Panc1 (cell line): ENCODE measurements at regions not wholly inside any gene's neighbourhood (a gene's known extent, or its start where the extent isn't known, plus 50 kb on each side); places are given as distances from the start of the nearest gene placed in this dataset.
"Not testable (repeated sequence)": the region's sequence is repeated elsewhere in the genome, so short reads cannot be mapped to it uniquely, and the experiment has no call there.

Experiments used
- ATAC-seq: fragments of 200-7000 bp; cut with Tn5 transposase; 2 replicates; pipeline ENCODE4 v1.9.1; 2020; ENCODE audit warnings: mild to moderate bottlenecking, moderate library complexity
- BruUV-seq: library from RNA; stranded (reverse); fragments of 400-500 nt; replicated peaks from 2 replicates; lab custom pipeline; 2021; lab: Mats Ljungman, UMichigan
- CTCF ChIA-PET: fragments of 300-600 bp; sonication (Branson Sonifier 250); formaldehyde crosslinking; loops from one replicate; lab custom pipeline; 2022; ENCODE audit warnings: antibody characterized with exemption; lab: Charles Lee
- POLR2A ChIA-PET: fragments of 300-600 bp; sonication (Branson Sonifier 250); formaldehyde crosslinking; loops from one replicate; lab custom pipeline; 2022; ENCODE audit warnings: antibody characterized with exemption; lab: Charles Lee
- DNase-seq: peaks from one replicate; pipeline ENCODE4 v3.0.0-alpha.2; 2010; ENCODE audit warnings: low read depth, low spot score
- H3K27ac ChIP-seq: 2 replicates; pipeline ENCODE4 v1.5.1; 2011; ENCODE audit warnings: mild to moderate bottlenecking, low read length, inconsistent platforms
- H3K27me3 ChIP-seq: fragments of 200-500 bp; sonication (Bioruptor generic); 2 replicates; pipeline ENCODE4 v1.6.0; 2014; ENCODE audit warnings: low read length, inconsistent platforms; ENCODE audit not compliant: control insufficient read depth, insufficient read depth
- H3K36me3 ChIP-seq: fragments of 200-500 bp; sonication (Bioruptor generic); 2 replicates; pipeline ENCODE4 v1.5.1; 2014; ENCODE audit warnings: inconsistent platforms, mild to moderate bottlenecking, low read length, moderate library complexity; ENCODE audit not compliant: control insufficient read depth, insufficient read depth
- H3K4me1 ChIP-seq: 2 replicates; pipeline ENCODE4 v1.5.1; 2011; ENCODE audit warnings: inconsistent platforms, mild to moderate bottlenecking, low read length, moderate library complexity; ENCODE audit not compliant: control insufficient read depth, insufficient read depth
- H3K4me3 ChIP-seq, 2 experiments: 2 replicates each; pipeline ENCODE4 v1.5.1; 2011 to 2012; ENCODE audit warnings: low read depth in 2 of 2, low read length in 2 of 2, mild to moderate bottlenecking in 2 of 2, inconsistent platforms in 1 of 2, moderate library complexity in 1 of 2
- H3K9me3 ChIP-seq: fragments of 200-500 bp; sonication (Bioruptor generic); 2 replicates; pipeline ENCODE4 v1.5.1; 2014; ENCODE audit warnings: low read depth, mild to moderate bottlenecking, inconsistent platforms, low read length, moderate library complexity; ENCODE audit not compliant: control insufficient read depth, insufficient read depth
- CTCF ChIP-seq: fragments of 450-650 bp; IDR thresholded peaks from 2 replicates; pipeline ENCODE4 v1.5.1; 2017; ENCODE audit warnings: mild to moderate bottlenecking
- POLR2AphosphoS5 ChIP-seq: IDR thresholded peaks from 2 replicates; pipeline ENCODE4 v1.6.1; 2012; ENCODE audit warnings: mild to moderate bottlenecking, low read depth, low read length, moderate library complexity
- REST ChIP-seq, 2 experiments: IDR thresholded peaks; 2 replicates each; pipeline ENCODE4 v1.6.1; 2011 to 2012; ENCODE audit warnings: low read depth in 2 of 2, control low read depth in 1 of 2, low read length in 1 of 2, mild to moderate bottlenecking in 1 of 2, moderate library complexity in 1 of 2; ENCODE audit not compliant: insufficient read depth in 1 of 2
- SIN3A ChIP-seq: IDR thresholded peaks from 2 replicates; pipeline ENCODE4 v1.6.1; 2012; ENCODE audit warnings: low read depth, mild to moderate bottlenecking, low read length, moderate library complexity, borderline replicate concordance; ENCODE audit not compliant: insufficient read depth
- TCF7L2 ChIP-seq: IDR thresholded peaks from 2 replicates; pipeline ENCODE4 v1.6.1; 2011; ENCODE audit warnings: mild to moderate bottlenecking, low read depth, low read length, inconsistent platforms
- in situ Hi-C: cut with HindIII; loops from 2 replicates; pipeline ENCODE4 v1.10.0; 2016; ENCODE audit warnings: low sequenced_read_pairs, low pct_unique_long_range_greater_than_20kb
- intact Hi-C: fragments of 100-400 bp; cut with micrococcal nuclease; formaldehyde crosslinking; loops from one replicate; pipeline ENCODE4 v1.10.0; 2022; ENCODE audit not compliant: unreplicated experiment

GRCh38 chr10:30742471-30742870 lies 112.9 kb upstream of the LYZL2 start:
- no peak for ATAC-seq
- in situ Hi-C loops = no loop called here
- CTCF ChIA-PET = no interaction called here

GRCh38 chr10:30740774-30741173 lies 111.2 kb upstream of the LYZL2 start:
- H3K27ac ChIP-seq, in situ Hi-C loops, H3K27me3 ChIP-seq, H3K9me3 ChIP-seq, intact Hi-C loops, H3K4me1 ChIP-seq, H3K4me3 ChIP-seq, BruUV-seq, POLR2A ChIA-PET, H3K36me3 ChIP-seq, DNase-seq, ATAC-seq, CTCF ChIA-PET: not testable (repeated sequence)

More at GRCh38 chr10:30742471-30742870, 112.9 kb upstream of the LYZL2 start:
- intact Hi-C loops = no loop called here
- no peaks in the 10 kb centered on the region for H3K4me1 ChIP-seq
- no peak for TF ChIP-seq REST (IDR thresholded peaks at IDR 0.05; ENCODE audit: insufficient read depth in 1 of 2, low read depth in 2 of 2, low read length in 1 of 2)
- TF ChIP-seq SIN3A = no peak
- TF ChIP-seq TCF7L2 = no peak
- TF ChIP-seq CTCF = no peak
- no peak for TF ChIP-seq POLR2AphosphoS5
- BruUV-seq = no TSS peak
- H3K36me3 ChIP-seq = no peaks in the 10 kb centered on the region
- DNase-seq = no peak
- H3K27ac ChIP-seq = no peak overlapping the region
- POLR2A ChIA-PET = no interaction called here
- H3K4me3 ChIP-seq = no peak overlapping the region
- no peaks in the 10 kb centered on the region for H3K27me3 ChIP-seq
- no peaks in the 10 kb centered on the region for H3K9me3 ChIP-seq

- no peak overlapping the region for H3K27ac ChIP-seq
- no peak for ATAC-seq
- no peaks in the 10 kb centered on the region for H3K9me3 ChIP-seq
- H3K4me3 ChIP-seq = no peak overlapping the region
- DNase-seq = no peak
- no peaks in the 10 kb centered on the region for H3K4me1 ChIP-seq
- BruUV-seq = no TSS peak
- no peaks in the 10 kb centered on the region for H3K27me3 ChIP-seq
- ChIA-PET CTCF (no interaction called here), POLR2A (no interaction called here)
- in situ Hi-C loops (no loop called here), intact Hi-C loops (no loop called here)
- TF ChIP-seq POLR2AphosphoS5 = no peak
- TF ChIP-seq CTCF = no peak
- no peak for TF ChIP-seq TCF7L2
- TF ChIP-seq REST (IDR thresholded peaks at IDR 0.05; ENCODE audit: insufficient read depth in 1 of 2, low read depth in 2 of 2, low read length in 1 of 2) = no peak
- no peak for TF ChIP-seq SIN3A
- no peaks in the 10 kb centered on the region for H3K36me3 ChIP-seq
Observed at GRCh38 chr10:30738416-30738815, 108.9 kb upstream of the LYZL2 start.
